Hepatocyte (in vitro differentiated cells): ENCODE measurements at regions not wholly inside any gene's neighbourhood (a gene's known extent, or its start where the extent isn't known, plus 50 kb on each side); places are given as distances from the start of the nearest gene placed in this dataset.

Source experiments
- CTCF ChIP-seq: fragments of 200-600 bp; sonication (generic); IDR thresholded peaks from 2 replicates; pipeline ENCODE4 v1.5.1; 2016; ENCODE audit warnings: antibody characterized with exemption, mild to moderate bottlenecking; ENCODE audit not compliant: poor library complexity
- EZH2 ChIP-seq: fragments of 200-600 bp; sonication (generic); IDR thresholded peaks from 2 replicates; pipeline ENCODE4 v1.6.1; 2016; ENCODE audit warnings: antibody characterized with exemption, mild to moderate bottlenecking, borderline replicate concordance
- EZH2phosphoT487 ChIP-seq: fragments of 200-600 bp; sonication (generic); IDR thresholded peaks from one replicate; pipeline ENCODE4 v1.6.1; 2018; ENCODE audit warnings: antibody characterized with exemption, mild to moderate bottlenecking, low read depth, moderate library complexity; ENCODE audit not compliant: unreplicated experiment, severe bottlenecking

- TF ChIP-seq CTCF, result no peak
- no peak for TF ChIP-seq EZH2
- TF ChIP-seq EZH2phosphoT487, result no peak
These were observed 560.5 kb downstream of the TUSC1 start for GRCh38 chr9:25117791-25118190.
